GM18507 (cell line): ENCODE measurements at regions not wholly inside any gene's neighbourhood (a gene's known extent, or its start where the extent isn't known, plus 50 kb on each side); places are given as distances from the start of the nearest gene placed in this dataset.

Experiments used
- DNase-seq: peaks from one replicate; pipeline ENCODE4 v3.0.0; 2011; ENCODE audit warnings: low read depth; ENCODE audit not compliant: insufficient read length; ENCODE audit errors: extremely low spot score
- FAIRE-seq: peaks from 2 replicates; lab custom pipeline; 2011; peaks lifted over from hg19 to GRCh38; lab: Jason Lieb, UNC

- DNase-seq (no peak), FAIRE-seq (no peak)
Observed at GRCh38 chr15:77682564-77682963, 49.9 kb upstream of the LINGO1 start.
